BE2C (cell line): ENCODE measurements at regions not wholly inside any gene's neighbourhood (a gene's known extent, or its start where the extent isn't known, plus 50 kb on each side); places are given as distances from the start of the nearest gene placed in this dataset.
"Not testable (repeated sequence)": the region's sequence is repeated elsewhere in the genome, so short reads cannot be mapped to it uniquely, and the experiment has no call there.

Experiments used
- DNase-seq: peaks from one replicate; pipeline ENCODE4 v3.0.0-alpha.2; 2020
- H3K27me3 ChIP-seq: fragments of 250-450 bp; sonication (Bioruptor Pico); 2 replicates; pipeline ENCODE4 v1.5.1; 2020; ENCODE audit warnings: mild to moderate bottlenecking
- H3K36me3 ChIP-seq: fragments of 250-450 bp; sonication (Bioruptor Pico); 2 replicates; pipeline ENCODE4 v1.5.1; 2020; ENCODE audit warnings: mild to moderate bottlenecking
- H3K4me1 ChIP-seq: fragments of 250-450 bp; sonication (Bioruptor Pico); 2 replicates; pipeline ENCODE4 v1.5.1; 2020
- H3K4me3 ChIP-seq: 2 replicates; pipeline ENCODE4 v1.5.1; 2011; ENCODE audit warnings: low read depth, low read length
- H3K9me3 ChIP-seq: fragments of 250-450 bp; sonication (Bioruptor Pico); 2 replicates; pipeline ENCODE4 v1.5.1; 2020
- TF ChIP-seq, protein P1 (sequence below): IDR thresholded peaks from 2 replicates; pipeline ENCODE4 v1.5.1; 2012; ENCODE audit warnings: mild to moderate bottlenecking, low read depth, low read length

GRCh38 chr2:187656123-187656522, 101.9 kb upstream of the TFPI start:
- H3K4me1 ChIP-seq: no peaks in the 10 kb centered on the region
- no peak for DNase-seq

DNA sequence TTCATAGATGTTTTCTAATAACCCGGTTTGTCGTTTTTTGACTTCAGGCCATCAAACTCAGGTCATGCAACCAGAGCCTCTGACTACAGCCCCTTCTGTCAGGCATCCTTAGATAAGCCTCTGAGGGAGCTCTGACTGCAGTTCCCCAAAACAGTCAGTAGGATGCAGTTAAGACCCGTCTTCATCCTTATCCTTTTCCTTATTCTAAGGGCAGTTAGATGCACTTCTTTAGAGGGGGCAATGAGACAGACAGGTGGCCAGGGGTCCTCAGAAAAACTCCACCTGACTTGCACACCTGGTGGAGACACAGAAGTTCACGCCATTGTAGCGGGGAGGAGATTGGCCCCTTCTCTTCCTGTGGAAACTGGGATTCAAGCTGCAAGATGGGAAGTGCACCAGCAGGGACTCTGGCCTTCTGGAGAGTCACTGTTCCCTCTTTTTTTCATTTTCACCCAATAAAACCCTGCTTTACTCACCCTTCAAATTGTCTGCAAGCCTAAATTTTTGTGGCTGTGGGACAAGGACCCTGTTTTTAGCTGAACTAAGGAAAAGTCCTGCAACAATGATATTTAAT, 104.8 kb upstream of the TFPI start:
- TF ChIP-seq, protein P1, sequence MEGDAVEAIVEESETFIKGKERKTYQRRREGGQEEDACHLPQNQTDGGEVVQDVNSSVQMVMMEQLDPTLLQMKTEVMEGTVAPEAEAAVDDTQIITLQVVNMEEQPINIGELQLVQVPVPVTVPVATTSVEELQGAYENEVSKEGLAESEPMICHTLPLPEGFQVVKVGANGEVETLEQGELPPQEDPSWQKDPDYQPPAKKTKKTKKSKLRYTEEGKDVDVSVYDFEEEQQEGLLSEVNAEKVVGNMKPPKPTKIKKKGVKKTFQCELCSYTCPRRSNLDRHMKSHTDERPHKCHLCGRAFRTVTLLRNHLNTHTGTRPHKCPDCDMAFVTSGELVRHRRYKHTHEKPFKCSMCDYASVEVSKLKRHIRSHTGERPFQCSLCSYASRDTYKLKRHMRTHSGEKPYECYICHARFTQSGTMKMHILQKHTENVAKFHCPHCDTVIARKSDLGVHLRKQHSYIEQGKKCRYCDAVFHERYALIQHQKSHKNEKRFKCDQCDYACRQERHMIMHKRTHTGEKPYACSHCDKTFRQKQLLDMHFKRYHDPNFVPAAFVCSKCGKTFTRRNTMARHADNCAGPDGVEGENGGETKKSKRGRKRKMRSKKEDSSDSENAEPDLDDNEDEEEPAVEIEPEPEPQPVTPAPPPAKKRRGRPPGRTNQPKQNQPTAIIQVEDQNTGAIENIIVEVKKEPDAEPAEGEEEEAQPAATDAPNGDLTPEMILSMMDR: peak; percentile 30
- H3K27me3 ChIP-seq: no peaks in the 10 kb centered on the region
- H3K36me3 ChIP-seq: no peaks in the 10 kb centered on the region
- H3K4me3 ChIP-seq: no peak overlapping the region
- H3K4me1 ChIP-seq: no peaks in the 10 kb centered on the region
- no peak for DNase-seq
- H3K9me3 ChIP-seq: no peaks in the 10 kb centered on the region

More at GRCh38 chr2:187656123-187656522, 101.9 kb upstream of the TFPI start:
- H3K36me3 ChIP-seq: no peaks in the 10 kb centered on the region
- TF ChIP-seq, protein P1: no peak
- H3K9me3 ChIP-seq: no peaks in the 10 kb centered on the region
- no peaks in the 10 kb centered on the region for H3K27me3 ChIP-seq
- H3K4me3 ChIP-seq: no peak overlapping the region

- not testable (repeated sequence) for H3K27me3 ChIP-seq, DNase-seq, H3K4me3 ChIP-seq, H3K4me1 ChIP-seq, H3K36me3 ChIP-seq, H3K9me3 ChIP-seq
Observed at GRCh38 chr2:187676050-187676449, 121.8 kb upstream of the TFPI start.

DNA sequence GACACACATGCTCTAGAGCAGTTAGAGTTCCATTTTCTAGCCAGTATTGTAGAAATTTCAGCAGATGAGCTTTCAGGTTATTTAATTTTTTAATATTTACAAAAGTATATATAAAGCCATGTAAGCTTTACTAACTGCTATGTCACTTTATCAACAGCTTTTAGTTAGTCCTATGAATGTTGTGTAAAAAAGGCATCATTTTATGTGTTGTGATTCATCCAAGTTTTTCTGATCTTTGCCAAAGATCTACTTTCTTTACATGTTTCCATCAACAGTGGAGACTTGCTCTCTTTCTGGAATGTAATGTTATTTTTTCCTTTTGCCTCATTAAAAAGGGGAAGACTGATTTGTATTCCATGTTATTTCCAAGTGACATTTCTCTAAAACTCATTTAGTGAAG, 125.2 kb upstream of the TFPI start:
- Histone ChIP-seq H3K9me3 (no peaks in the 10 kb centered on the region), H3K4me3 (no peak overlapping the region), H3K36me3 (no peaks in the 10 kb centered on the region), H3K4me1 (no peaks in the 10 kb centered on the region), H3K27me3 (no peaks in the 10 kb centered on the region)
- DNase-seq: no peak
- TF ChIP-seq, protein P1: no peak

- H3K27me3 ChIP-seq: no peaks in the 10 kb centered on the region
Observed at GRCh38 chr2:187684174-187684573, 129.9 kb upstream of the TFPI start.

GRCh38 chr2:187686416-187687024, 132.3 kb upstream of the TFPI start:
- TF ChIP-seq, protein P1: no peak
- Histone ChIP-seq H3K27me3 (no peaks in the 10 kb centered on the region), H3K36me3 (no peaks in the 10 kb centered on the region), H3K4me3 (no peak overlapping the region), H3K9me3 (no peaks in the 10 kb centered on the region), H3K4me1 (no peaks in the 10 kb centered on the region)
- no peak for DNase-seq

More at GRCh38 chr2:187684174-187684573, 129.9 kb upstream of the TFPI start:
- TF ChIP-seq, protein P1: no peak
- Histone ChIP-seq H3K4me3 (no peak overlapping the region), H3K36me3 (no peaks in the 10 kb centered on the region), H3K4me1 (no peaks in the 10 kb centered on the region), H3K9me3 (no peaks in the 10 kb centered on the region)
- DNase-seq: no peak

DNA sequence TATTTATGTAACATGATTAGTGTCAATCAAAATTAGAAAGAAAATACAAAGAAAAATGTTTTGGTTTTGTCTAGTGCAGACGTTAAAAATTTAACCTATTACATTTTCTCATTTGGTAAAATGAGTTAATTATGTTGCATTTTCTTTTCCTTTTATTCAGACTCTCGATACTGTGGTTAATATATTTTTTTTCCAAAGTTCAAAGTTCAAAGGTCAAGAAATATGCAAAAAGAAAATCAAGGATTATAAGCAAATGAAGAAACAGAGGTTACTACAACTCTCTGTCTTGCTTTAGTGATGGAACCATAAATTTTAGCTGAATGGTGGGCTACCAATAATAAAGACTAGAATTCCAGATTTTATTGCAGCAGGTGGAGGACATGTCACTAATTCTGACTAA, 133.3 kb upstream of the TFPI start:
- Histone ChIP-seq H3K9me3 (no peaks in the 10 kb centered on the region), H3K4me3 (no peak overlapping the region), H3K27me3 (no peaks in the 10 kb centered on the region), H3K4me1 (no peaks in the 10 kb centered on the region), H3K36me3 (no peaks in the 10 kb centered on the region)
- DNase-seq: no peak
- TF ChIP-seq, protein P1: no peak
